HG03135 (cell line): ENCODE measurements at regions not wholly inside any gene's neighbourhood (a gene's known extent, or its start where the extent isn't known, plus 50 kb on each side); places are given as distances from the start of the nearest gene placed in this dataset.

Experiments used
- ATAC-seq: cut with Tn5 transposase; IDR thresholded peaks from one replicate; pipeline ENCODE4 v1.9.1; 2021; ENCODE audit warnings: mild to moderate bottlenecking, moderate library complexity; ENCODE audit not compliant: unreplicated experiment

GRCh38 chr7:12067156-12067831, 143.8 kb upstream of the TMEM106B start:
- ATAC-seq, result peak; percentile 57

- no peak for ATAC-seq
Observed at GRCh38 chr7:12069757-12070156, 141.3 kb upstream of the TMEM106B start.

- ATAC-seq, result no peak
Observed at GRCh38 chr7:12074889-12075288, 136.2 kb upstream of the TMEM106B start.

- ATAC-seq, result no peak
Observed at GRCh38 chr7:12080006-12080405, 131.1 kb upstream of the TMEM106B start.

- no peak for ATAC-seq
Observed at GRCh38 chr7:12085516-12085915, 125.6 kb upstream of the TMEM106B start.

- no peak for ATAC-seq
Observed at GRCh38 chr7:12089951-12090756, 120.9 kb upstream of the TMEM106B start.

- ATAC-seq, result no peak
Observed at GRCh38 chr7:12090757-12091221, 120.3 kb upstream of the TMEM106B start.

- ATAC-seq, result no peak
Observed at GRCh38 chr7:12091231-12091630, 119.9 kb upstream of the TMEM106B start.

GRCh38 chr7:12092499-12093130, 118.5 kb upstream of the TMEM106B start:
- no peak for ATAC-seq

- no peak for ATAC-seq
Observed at GRCh38 chr7:12093365-12093764, 117.7 kb upstream of the TMEM106B start.

- ATAC-seq, result no peak
Observed at GRCh38 chr7:12094365-12094921, 116.7 kb upstream of the TMEM106B start.

- ATAC-seq, result no peak
Observed at GRCh38 chr7:12102126-12102525, 109.0 kb upstream of the TMEM106B start.

- ATAC-seq, result no peak
Observed at GRCh38 chr7:12102527-12102926, 108.6 kb upstream of the TMEM106B start.

- ATAC-seq, result no peak
Observed at GRCh38 chr7:12103948-12104347, 107.1 kb upstream of the TMEM106B start.

- ATAC-seq, result no peak
Observed at GRCh38 chr7:12107381-12107780, 103.7 kb upstream of the TMEM106B start.

- no peak for ATAC-seq
Observed at GRCh38 chr7:12107841-12108254, 103.2 kb upstream of the TMEM106B start.

- no peak for ATAC-seq
Observed at GRCh38 chr7:12110425-12110824, 100.7 kb upstream of the TMEM106B start.

GRCh38 chr7:12111422-12112405, 99.4 kb upstream of the TMEM106B start:
- no peak for ATAC-seq

GRCh38 chr7:12117170-12117569, 93.9 kb upstream of the TMEM106B start:
- no peak for ATAC-seq

- ATAC-seq, result no peak
Observed at GRCh38 chr7:12119620-12120303, 91.3 kb upstream of the TMEM106B start.
